SH-SY5Y (cell line): ENCODE measurements at regions not wholly inside any gene's neighbourhood (a gene's known extent, or its start where the extent isn't known, plus 50 kb on each side); places are given as distances from the start of the nearest gene placed in this dataset.

Source experiments
- GATA2 ChIP-seq: IDR thresholded peaks from 2 replicates; pipeline ENCODE4 v1.6.1; 2011; ENCODE audit warnings: mild to moderate bottlenecking, low read depth, low read length
- GATA3 ChIP-seq: IDR thresholded peaks from 2 replicates; pipeline ENCODE4 v1.6.1; 2011; ENCODE audit warnings: low read depth, mild to moderate bottlenecking, low read length, moderate library complexity

GRCh38 chr21:27827972-27828371 is 861.1 kb upstream of the ADAMTS5 start:
- no peak for TF ChIP-seq GATA3
- TF ChIP-seq GATA2, result no peak

GRCh38 chr21:27825035-27825434 is 858.1 kb upstream of the ADAMTS5 start:
- TF ChIP-seq GATA3 (no peak), GATA2 (no peak)

GRCh38 chr21:27823652-27824201 is 856.8 kb upstream of the ADAMTS5 start:
- TF ChIP-seq GATA3 (no peak), GATA2 (no peak)

GRCh38 chr21:27820342-27820741 is 853.5 kb upstream of the ADAMTS5 start:
- no peak for TF ChIP-seq GATA2
- TF ChIP-seq GATA3, result no peak

DNA sequence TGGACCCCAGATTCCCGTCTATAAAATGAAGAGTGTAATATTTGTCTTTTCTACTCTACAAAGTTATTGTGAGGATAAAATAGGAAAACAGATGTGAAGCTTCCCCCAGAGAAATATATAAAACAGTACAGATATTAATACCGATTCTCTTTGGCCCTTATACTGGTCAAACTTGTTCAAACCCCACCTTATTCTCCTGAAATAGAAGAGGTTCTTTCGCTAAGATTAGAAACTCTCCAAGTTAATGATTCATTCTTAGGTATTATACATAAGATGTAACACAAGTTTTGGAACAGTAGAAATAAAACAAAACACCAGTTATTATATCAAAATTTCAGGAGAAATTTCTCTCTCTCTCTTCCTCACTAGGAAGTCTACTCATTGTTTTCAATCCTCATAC is 852.4 kb upstream of the ADAMTS5 start:
- TF ChIP-seq GATA2, result no peak
- no peak for TF ChIP-seq GATA3

GRCh38 chr21:27818847-27819246 is 852.0 kb upstream of the ADAMTS5 start:
- TF ChIP-seq GATA3 (no peak), GATA2 (no peak)

- TF ChIP-seq GATA3, result no peak
- TF ChIP-seq GATA2, result no peak
Measured at GRCh38 chr21:27817902-27818623, 851.2 kb upstream of the ADAMTS5 start.

- TF ChIP-seq GATA3, result no peak
- TF ChIP-seq GATA2, result no peak
Measured at GRCh38 chr21:27817074-27817473, 850.2 kb upstream of the ADAMTS5 start.

- no peak for TF ChIP-seq GATA2
- no peak for TF ChIP-seq GATA3
Measured at GRCh38 chr21:27816301-27816700, 849.4 kb upstream of the ADAMTS5 start.

DNA sequence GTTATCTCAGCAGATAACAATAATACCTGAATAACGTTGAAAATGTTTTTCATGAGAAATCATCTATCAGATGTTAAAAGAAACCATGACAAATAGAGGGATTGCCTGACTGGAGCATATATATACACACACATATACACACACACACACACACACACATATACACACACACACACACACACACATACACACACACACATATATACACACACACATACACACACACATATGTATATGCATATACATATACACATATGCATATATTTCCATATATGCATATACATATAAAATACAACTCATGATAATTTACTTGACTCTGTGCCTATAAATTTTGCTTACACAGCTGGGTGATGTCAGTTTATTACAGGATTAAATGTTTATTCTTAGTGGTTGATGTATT is 847.3 kb upstream of the ADAMTS5 start:
- no peak for TF ChIP-seq GATA3
- no peak for TF ChIP-seq GATA2

DNA sequence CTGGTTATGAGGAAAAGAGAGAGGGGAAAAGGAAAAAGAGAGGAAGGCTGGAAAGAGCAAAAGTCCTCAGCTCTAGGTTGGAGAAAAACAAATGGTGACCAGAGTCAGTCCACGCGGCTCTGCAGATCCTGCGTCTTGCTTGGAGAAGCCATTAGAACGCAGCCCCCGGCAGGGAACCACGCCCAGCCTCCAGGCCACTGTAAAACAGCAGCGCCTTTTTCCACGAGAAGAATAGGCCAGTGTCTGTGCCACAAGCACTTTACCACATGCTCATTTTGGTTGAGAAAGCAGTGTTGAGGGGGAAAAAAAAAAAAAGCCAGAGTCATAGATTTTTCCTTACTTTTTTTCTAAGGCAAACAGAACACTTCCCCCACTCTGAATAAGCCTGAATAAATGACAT is 846.9 kb upstream of the ADAMTS5 start:
- no peak for TF ChIP-seq GATA2
- TF ChIP-seq GATA3, result no peak

- no peak for TF ChIP-seq GATA2
- no peak for TF ChIP-seq GATA3
Measured at GRCh38 chr21:27813344-27813743, 846.5 kb upstream of the ADAMTS5 start.

GRCh38 chr21:27812279-27812678 is 845.4 kb upstream of the ADAMTS5 start:
- TF ChIP-seq GATA2 (no peak), GATA3 (no peak)

GRCh38 chr21:27808923-27809322 is 842.0 kb upstream of the ADAMTS5 start:
- TF ChIP-seq GATA3 (no peak), GATA2 (no peak)

GRCh38 chr21:27807596-27807995 is 840.7 kb upstream of the ADAMTS5 start:
- no peak for TF ChIP-seq GATA3
- no peak for TF ChIP-seq GATA2
